Fibroblast of pulmonary artery (primary cell): ENCODE measurements at regions not wholly inside any gene's neighbourhood (a gene's known extent, or its start where the extent isn't known, plus 50 kb on each side); places are given as distances from the start of the nearest gene placed in this dataset.

Experiments used
- DNase-seq: peaks from one replicate; pipeline ENCODE4 v3.0.0-alpha.2; 2010; ENCODE audit warnings: low read depth
- H3K4me3 ChIP-seq: replicated peaks from 2 replicates; pipeline ENCODE4 v1.5.1; 2011; ENCODE audit warnings: low read depth, mild to moderate bottlenecking, control low read depth, low read length, moderate library complexity
- TF ChIP-seq, protein P1 (sequence below): IDR thresholded peaks from 2 replicates; pipeline ENCODE4 v1.5.1; 2011; ENCODE audit warnings: mild to moderate bottlenecking, control low read depth, low read length, inconsistent platforms; ENCODE audit errors: missing control alignments

DNA sequence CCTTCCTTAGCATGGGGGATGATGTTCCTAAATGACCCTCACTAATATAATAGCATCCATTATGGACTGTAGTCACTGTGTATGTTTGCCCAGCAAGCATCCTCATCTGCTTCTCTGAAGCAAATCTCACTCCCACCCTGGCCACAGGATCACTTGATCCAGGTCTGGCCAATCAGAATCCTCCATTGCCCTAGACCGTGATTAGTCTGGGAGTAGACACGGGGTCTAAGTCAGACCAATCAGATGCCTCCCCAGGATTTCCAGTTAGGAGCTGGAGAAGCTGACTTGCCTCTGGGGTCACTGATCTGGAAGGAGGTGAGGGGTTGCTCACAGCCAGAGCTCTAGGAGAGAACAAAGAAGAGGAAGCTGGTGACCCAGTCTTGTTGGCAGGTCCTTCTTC, 153.9 kb downstream of the DHX35 start:
- DNase-seq: no peak
- TF ChIP-seq, protein P1, sequence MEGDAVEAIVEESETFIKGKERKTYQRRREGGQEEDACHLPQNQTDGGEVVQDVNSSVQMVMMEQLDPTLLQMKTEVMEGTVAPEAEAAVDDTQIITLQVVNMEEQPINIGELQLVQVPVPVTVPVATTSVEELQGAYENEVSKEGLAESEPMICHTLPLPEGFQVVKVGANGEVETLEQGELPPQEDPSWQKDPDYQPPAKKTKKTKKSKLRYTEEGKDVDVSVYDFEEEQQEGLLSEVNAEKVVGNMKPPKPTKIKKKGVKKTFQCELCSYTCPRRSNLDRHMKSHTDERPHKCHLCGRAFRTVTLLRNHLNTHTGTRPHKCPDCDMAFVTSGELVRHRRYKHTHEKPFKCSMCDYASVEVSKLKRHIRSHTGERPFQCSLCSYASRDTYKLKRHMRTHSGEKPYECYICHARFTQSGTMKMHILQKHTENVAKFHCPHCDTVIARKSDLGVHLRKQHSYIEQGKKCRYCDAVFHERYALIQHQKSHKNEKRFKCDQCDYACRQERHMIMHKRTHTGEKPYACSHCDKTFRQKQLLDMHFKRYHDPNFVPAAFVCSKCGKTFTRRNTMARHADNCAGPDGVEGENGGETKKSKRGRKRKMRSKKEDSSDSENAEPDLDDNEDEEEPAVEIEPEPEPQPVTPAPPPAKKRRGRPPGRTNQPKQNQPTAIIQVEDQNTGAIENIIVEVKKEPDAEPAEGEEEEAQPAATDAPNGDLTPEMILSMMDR: no peak
- no peak overlapping the region for H3K4me3 ChIP-seq

GRCh38 chr20:39112178-39112743, 150.1 kb downstream of the DHX35 start:
- peak; percentile 56 for DNase-seq
- H3K4me3 ChIP-seq: no peak overlapping the region
- TF ChIP-seq, protein P1: peak; percentile 51

GRCh38 chr20:39111359-39112177, 149.4 kb downstream of the DHX35 start:
- no peak for DNase-seq
- no peak overlapping the region for H3K4me3 ChIP-seq
- TF ChIP-seq, protein P1: no peak

DNA sequence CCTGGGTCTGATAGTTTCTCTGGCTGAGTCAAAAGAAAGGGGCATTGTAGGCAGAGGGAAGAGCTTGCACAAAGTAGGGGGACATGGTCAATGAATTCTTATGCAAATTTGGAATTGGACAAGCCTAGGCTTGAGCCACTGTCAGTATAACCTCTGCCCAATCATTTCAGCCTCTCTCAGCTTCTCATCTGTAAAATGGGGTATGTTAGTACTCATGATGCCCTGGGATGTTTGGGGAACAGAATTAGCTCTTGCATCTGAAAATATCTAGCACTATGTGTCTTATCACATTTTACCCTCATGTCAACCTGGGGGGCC, 148.6 kb downstream of the DHX35 start:
- TF ChIP-seq, protein P1: no peak
- H3K4me3 ChIP-seq: no peak overlapping the region
- DNase-seq: no peak

- TF ChIP-seq, protein P1: no peak
- no peak overlapping the region for H3K4me3 ChIP-seq
- DNase-seq: no peak
Observed at GRCh38 chr20:39109933-39110818, 148.0 kb downstream of the DHX35 start.

- H3K4me3 ChIP-seq: no peak overlapping the region
- peak; percentile 40 for DNase-seq
- TF ChIP-seq, protein P1: no peak
Observed at GRCh38 chr20:39108746-39109145, 146.6 kb downstream of the DHX35 start.
